HepG2 (cell line): ENCODE measurements at regions not wholly inside any gene's neighbourhood (a gene's known extent, or its start where the extent isn't known, plus 50 kb on each side); places are given as distances from the start of the nearest gene placed in this dataset.

Experiments used
- ATAC-seq: fragments of 200-7000 bp; cut with Tn5 transposase; 3 replicates; pipeline ENCODE4 v1.9.1; 2020; ENCODE audit warnings: mild to moderate bottlenecking, moderate library complexity
- BruUV-seq: library from RNA; stranded (reverse); fragments of 400-500 nt; replicated peaks from 2 replicates; lab custom pipeline; 2021; lab: Mats Ljungman, UMichigan
- CTCF ChIA-PET: fragments of 300-600 bp; formaldehyde crosslinking; extraction: SDS; loops from one replicate; lab custom pipeline; 2021; ENCODE audit warnings: low total read pairs, inconsistent platforms, low intra/inter-chr PET ratio; lab: Yijun Ruan, JAX
- POLR2A ChIA-PET: fragments of 350-600 bp; sonication (Branson Sonifier 250); formaldehyde crosslinking; loops from one replicate; lab custom pipeline; 2020; ENCODE audit warnings: antibody characterized with exemption, inconsistent platforms; lab: Yijun Ruan, JAX
- DNase-seq: peaks from one replicate; pipeline ENCODE4 v3.0.0-alpha.2; 2015; ENCODE audit warnings: low spot score
- FAIRE-seq: peaks from 3 replicates; lab custom pipeline; 2011; peaks lifted over from hg19 to GRCh38; lab: Jason Lieb, UNC
- H2AFZ ChIP-seq: one replicate; pipeline ENCODE4 v1.6.1; 2011; ENCODE audit warnings: low read length, inconsistent platforms
- H3K27ac ChIP-seq: fragments of 300-600 bp; 3 replicates; pipeline ENCODE4 v1.8.0; 2011; ENCODE audit warnings: mixed run types, mild to moderate bottlenecking, mixed read lengths, low read length, inconsistent platforms; ENCODE audit not compliant: insufficient read depth; ENCODE audit errors: extremely low read length
- H3K27me3 ChIP-seq, 2 experiments: fragments of 200-600 bp in 1 of 2; 2 replicates in 1 of 2; 3 replicates in 1 of 2; pipeline versions ENCODE4 v1.6.0 to v1.8.0; 2011; ENCODE audit warnings: low read length in 2 of 2, mild to moderate bottlenecking in 2 of 2, moderate library complexity in 2 of 2, inconsistent platforms in 1 of 2; ENCODE audit not compliant: insufficient read depth in 2 of 2, control insufficient read depth in 1 of 2
- H3K36me3 ChIP-seq, 2 experiments: fragments of 200-600 bp in 1 of 2; replicated peaks in 1 of 2; 2 replicates in 1 of 2; 3 replicates in 1 of 2; pipeline versions ENCODE4 v1.5.1 to v1.8.0; 2011; ENCODE audit warnings: low read length in 2 of 2, inconsistent platforms in 1 of 2; ENCODE audit not compliant: insufficient read depth in 2 of 2, control insufficient read depth in 1 of 2
- H3K4me1 ChIP-seq: 2 replicates; pipeline ENCODE4 v1.5.1; 2012; ENCODE audit warnings: low read length, inconsistent platforms; ENCODE audit not compliant: insufficient read depth
- H3K4me2 ChIP-seq: 2 replicates; pipeline ENCODE4 v1.6.0; 2011; ENCODE audit warnings: low read depth, low read length, inconsistent platforms
- H3K4me3 ChIP-seq, 3 experiments: fragments of 200-600 bp in 1 of 3; sonication (generic), shearing (Covaris generic) in 1 of 3; replicated peaks in 1 of 3; 2 replicates each; pipeline ENCODE4 v1.5.1; 2011 to 2016; ENCODE audit warnings: low read length in 3 of 3, inconsistent platforms in 2 of 3, low read depth in 2 of 3, mild to moderate bottlenecking in 2 of 3, control low read depth in 1 of 3, mixed read lengths in 1 of 3; ENCODE audit not compliant: insufficient read depth in 1 of 3
- H3K79me2 ChIP-seq: one replicate; pipeline ENCODE4 v1.6.1; 2011; ENCODE audit warnings: low read length, inconsistent platforms; ENCODE audit not compliant: insufficient read depth
- H3K9ac ChIP-seq: 2 replicates; pipeline ENCODE4 v1.6.0; 2011; ENCODE audit warnings: mild to moderate bottlenecking, low read depth, low read length, inconsistent platforms; ENCODE audit not compliant: insufficient read depth
- H3K9me3 ChIP-seq: 2 replicates; pipeline ENCODE4 v1.5.1; 2012; ENCODE audit warnings: mild to moderate bottlenecking, low read length
- H4K20me1 ChIP-seq: 2 replicates; pipeline ENCODE4 v1.6.0; 2011; ENCODE audit warnings: inconsistent platforms, mild to moderate bottlenecking, low read length, moderate library complexity; ENCODE audit not compliant: insufficient read depth
- CBX1 ChIP-seq: IDR thresholded peaks from one replicate; pipeline ENCODE4 v1.6.1; 2016; ENCODE audit warnings: antibody characterized with exemption, low read depth
- CBX5 ChIP-seq: sonication (generic); formaldehyde crosslinking; IDR thresholded peaks from 2 replicates; pipeline ENCODE4 v1.4.0; 2020; ENCODE audit warnings: missing genetic modification reagents, borderline replicate concordance
- JUNB ChIP-seq: sonication (generic); formaldehyde crosslinking; IDR thresholded peaks from 2 replicates; pipeline ENCODE4 v1.8.0; 2022; ENCODE audit warnings: missing genetic modification reagents, mild to moderate bottlenecking, borderline replicate concordance
- SIX4 ChIP-seq: sonication (generic); formaldehyde crosslinking; IDR thresholded peaks from 2 replicates; pipeline ENCODE4 v1.4.0; 2020; ENCODE audit warnings: missing genetic modification reagents
- ZBED4 ChIP-seq: sonication (generic); formaldehyde crosslinking; IDR thresholded peaks from 2 replicates; pipeline ENCODE4 v1.4.0; 2020; ENCODE audit warnings: missing genetic modification reagents, borderline replicate concordance
- WGBS: methylation state at CpG from one replicate; pipeline ENCODE4 v1.1.6; 2017; ENCODE audit warnings: low lambda C conversion rate; 5-methylcytosine and 5-hydroxymethylcytosine counted together
- in situ Hi-C: cut with HindIII; loops from 2 replicates; pipeline ENCODE4 v1.10.0; 2017; ENCODE audit warnings: low pct_unique_long_range_greater_than_20kb; ENCODE audit not compliant: extremely low pct_ligation_motif_present
- intact Hi-C: fragments of 100-400 bp; cut with micrococcal nuclease; formaldehyde crosslinking; loops from one replicate; pipeline ENCODE4 v1.10.0; 2022; ENCODE audit not compliant: unreplicated experiment

GRCh38 chr14:56390859-56391258 is 188.7 kb upstream of the TMEM260 start:
- intact Hi-C loops (no loop called here), in situ Hi-C loops (no loop called here)
- no peak for DNase-seq
- Histone ChIP-seq H3K4me1 (no peaks in the 10 kb centered on the region; the same call in 1 of the 2 replicates), H4K20me1 (no peaks in the 10 kb centered on the region), H3K27ac (no peak overlapping the region), H3K9ac (no peak overlapping the region), H3K9me3 (peaks cover 8% of the 10 kb centered on the region; the same call in 1 of the 2 replicates), H3K79me2 (no peaks in the 10 kb centered on the region), H3K4me3 (no peak overlapping the region), H3K4me2 (no peak overlapping the region), H3K36me3 (no peaks in the 10 kb centered on the region), H2AFZ (no peak overlapping the region), H3K27me3 (no peaks in the 10 kb centered on the region)
- FAIRE-seq, result no peak
- ATAC-seq, result peak; percentile 66
- ChIA-PET CTCF (no interaction called here), POLR2A (no interaction called here)
- 0% methylated on average over 1 of the region's 1 CpG for WGBS
- BruUV-seq, result no TSS peak
- TF ChIP-seq JUNB (no peak), ZBED4 (no peak), CBX5 (CRISPR knock-in tag) (no peak), CBX1 (no peak), SIX4 (CRISPR knock-in tag) (no peak)
- TF ChIP-seq, all 625 proteins: peak for 0
